Suprapubic skin (tissue), 4 donors: ENCODE measurements at regions not wholly inside any gene's neighbourhood (a gene's known extent, or its start where the extent isn't known, plus 50 kb on each side); places are given as distances from the start of the nearest gene placed in this dataset.

Source experiments
- DNase-seq, 2 donors: peaks; one replicate each; pipeline ENCODE4 v3.0.0-alpha.2; 2019; ENCODE audit warnings: low spot score in 2 of 2
- H3K27ac ChIP-seq: fragments of 200-600 bp; sonication (generic); one replicate; pipeline ENCODE4 v1.5.1; 2019
- H3K27me3 ChIP-seq: fragments of 200-600 bp; sonication (generic); one replicate; pipeline ENCODE4 v1.5.1; 2019
- H3K36me3 ChIP-seq: fragments of 200-600 bp; sonication (generic); one replicate; pipeline ENCODE4 v1.5.1; 2019
- H3K4me1 ChIP-seq: fragments of 200-600 bp; sonication (generic); one replicate; pipeline ENCODE4 v1.5.1; 2019
- H3K4me3 ChIP-seq: fragments of 200-600 bp; sonication (generic); one replicate; pipeline ENCODE4 v1.5.1; 2019; ENCODE audit warnings: mild to moderate bottlenecking
- H3K9me3 ChIP-seq: fragments of 200-600 bp; sonication (generic); one replicate; pipeline ENCODE4 v1.5.1; 2019
- EP300 ChIP-seq: sonication (generic); formaldehyde crosslinking; IDR thresholded peaks from one replicate; pipeline ENCODE4 v1.6.1; 2017; ENCODE audit warnings: antibody characterized with exemption
- POLR2A ChIP-seq, 2 donors: fragments of 450-650 bp; IDR thresholded peaks; one replicate each; pipeline ENCODE4 v1.6.1; 2017; ENCODE audit warnings: antibody characterized with exemption in 2 of 2, mild to moderate bottlenecking in 2 of 2, moderate library complexity in 2 of 2
- POLR2AphosphoS5 ChIP-seq, 3 donors: sonication (generic); formaldehyde crosslinking; IDR thresholded peaks; one replicate each; pipeline ENCODE4 v1.6.1; 2017; ENCODE audit warnings: antibody characterized with exemption in 3 of 3
- WGBS: methylation state at CpG from one replicate; pipeline ENCODE4 v1.1.5; 2018; 5-methylcytosine and 5-hydroxymethylcytosine counted together
- TF ChIP-seq, protein P1 (sequence below), 2 donors: fragments of 200-600 bp in 1 of 2; fragments of 450-650 bp in 1 of 2; sonication (generic) in 1 of 2; IDR thresholded peaks; one replicate each; pipeline ENCODE4 v1.5.1; 2016 to 2019; ENCODE audit warnings: antibody characterized with exemption in 2 of 2, mild to moderate bottlenecking in 1 of 2, moderate library complexity in 1 of 2

DNA sequence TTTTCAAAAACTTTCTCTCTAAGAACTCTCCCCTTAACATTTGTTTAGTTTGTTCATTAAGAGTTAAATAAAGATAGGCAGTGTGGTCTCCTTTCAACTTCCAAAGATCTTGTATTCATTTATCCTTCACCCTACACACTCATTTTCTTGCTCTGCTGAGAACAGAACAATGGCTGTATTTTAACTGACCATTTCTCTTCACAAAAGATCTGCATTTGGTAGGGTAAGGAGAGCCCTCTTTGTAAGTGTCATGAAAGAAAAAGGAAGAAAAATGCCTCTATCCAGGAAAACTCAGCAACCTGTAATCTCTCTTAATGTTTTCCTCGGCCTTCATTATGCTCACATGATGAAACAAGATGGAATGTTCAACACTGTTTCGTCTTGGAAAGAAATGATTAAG is 193.7 kb upstream of the TLE4 start:
- no peak for TF ChIP-seq POLR2A (IDR thresholded peaks at IDR 0.05)
- no peak for TF ChIP-seq POLR2AphosphoS5 (IDR thresholded peaks at IDR 0.05)
- no peak for TF ChIP-seq EP300
- TF ChIP-seq, protein P1, sequence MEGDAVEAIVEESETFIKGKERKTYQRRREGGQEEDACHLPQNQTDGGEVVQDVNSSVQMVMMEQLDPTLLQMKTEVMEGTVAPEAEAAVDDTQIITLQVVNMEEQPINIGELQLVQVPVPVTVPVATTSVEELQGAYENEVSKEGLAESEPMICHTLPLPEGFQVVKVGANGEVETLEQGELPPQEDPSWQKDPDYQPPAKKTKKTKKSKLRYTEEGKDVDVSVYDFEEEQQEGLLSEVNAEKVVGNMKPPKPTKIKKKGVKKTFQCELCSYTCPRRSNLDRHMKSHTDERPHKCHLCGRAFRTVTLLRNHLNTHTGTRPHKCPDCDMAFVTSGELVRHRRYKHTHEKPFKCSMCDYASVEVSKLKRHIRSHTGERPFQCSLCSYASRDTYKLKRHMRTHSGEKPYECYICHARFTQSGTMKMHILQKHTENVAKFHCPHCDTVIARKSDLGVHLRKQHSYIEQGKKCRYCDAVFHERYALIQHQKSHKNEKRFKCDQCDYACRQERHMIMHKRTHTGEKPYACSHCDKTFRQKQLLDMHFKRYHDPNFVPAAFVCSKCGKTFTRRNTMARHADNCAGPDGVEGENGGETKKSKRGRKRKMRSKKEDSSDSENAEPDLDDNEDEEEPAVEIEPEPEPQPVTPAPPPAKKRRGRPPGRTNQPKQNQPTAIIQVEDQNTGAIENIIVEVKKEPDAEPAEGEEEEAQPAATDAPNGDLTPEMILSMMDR (IDR thresholded peaks at IDR 0.05): no peak
- H3K4me3 ChIP-seq: no peak overlapping the region
- no peaks in the 10 kb centered on the region for H3K36me3 ChIP-seq
- H3K27me3 ChIP-seq: no peaks in the 10 kb centered on the region
- peaks cover 5% of the 10 kb centered on the region for H3K9me3 ChIP-seq
- peaks cover 6% of the 10 kb centered on the region for H3K4me1 ChIP-seq
- DNase-seq: no peak
- H3K27ac ChIP-seq: no peak overlapping the region
- WGBS: 90% methylated on average over 2 of the region's 2 CpGs

DNA sequence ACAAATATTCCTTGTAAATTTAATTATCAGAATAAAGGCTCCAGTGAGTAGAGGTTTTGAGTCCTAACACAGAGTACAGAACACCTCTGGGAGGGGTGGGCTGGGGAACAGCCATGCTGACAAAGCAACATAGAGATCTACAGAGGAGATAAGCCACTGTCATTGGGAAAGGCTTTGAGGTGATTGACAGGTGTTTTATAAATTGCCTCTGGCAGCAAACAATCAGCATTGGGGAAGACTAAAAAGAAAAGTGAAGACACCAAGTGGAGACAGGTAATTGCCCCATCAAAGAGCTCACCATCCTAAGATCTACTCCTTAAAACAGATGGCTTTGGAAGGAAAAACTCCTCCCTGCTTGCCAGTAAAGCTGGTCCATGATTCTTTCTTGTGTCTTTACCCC is 189.7 kb upstream of the TLE4 start:
- no peak overlapping the region for H3K4me3 ChIP-seq
- H3K27me3 ChIP-seq: no peaks in the 10 kb centered on the region
- TF ChIP-seq POLR2A (IDR thresholded peaks at IDR 0.05) (no peak), POLR2AphosphoS5 (IDR thresholded peaks at IDR 0.05) (no peak), EP300 (no peak)
- TF ChIP-seq, protein P1 (IDR thresholded peaks at IDR 0.05): no peak
- no peaks in the 10 kb centered on the region for H3K36me3 ChIP-seq
- no peak overlapping the region for H3K27ac ChIP-seq
- peaks cover 6% of the 10 kb centered on the region for H3K4me1 ChIP-seq
- DNase-seq: no peak
- peaks cover 5% of the 10 kb centered on the region for H3K9me3 ChIP-seq

DNA sequence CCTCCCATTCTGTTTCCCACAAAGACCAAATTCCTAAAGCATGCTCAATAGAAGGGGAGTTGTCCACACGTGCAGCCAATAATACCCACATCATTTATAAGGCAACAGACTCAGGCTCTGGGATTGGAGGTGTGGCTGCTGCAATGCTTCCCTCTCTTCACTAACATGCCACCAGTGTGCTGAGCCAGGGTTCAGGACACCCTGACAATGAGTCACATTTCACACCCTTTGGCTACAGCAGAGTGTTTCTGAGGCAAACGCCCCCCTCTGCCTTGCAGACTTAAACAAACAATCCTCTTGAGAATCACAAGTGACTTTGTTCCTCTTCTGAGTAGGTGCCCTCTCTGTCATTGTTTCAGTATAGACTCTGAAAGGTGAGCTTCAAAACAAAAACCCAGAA is 189.3 kb upstream of the TLE4 start:
- Histone ChIP-seq H3K4me1 (peaks cover 6% of the 10 kb centered on the region), H3K36me3 (no peaks in the 10 kb centered on the region), H3K27ac (no peak overlapping the region), H3K27me3 (no peaks in the 10 kb centered on the region), H3K4me3 (no peak overlapping the region), H3K9me3 (peaks cover 5% of the 10 kb centered on the region)
- no peak for DNase-seq
- 26% methylated on average over 2 of the region's 2 CpGs for WGBS
- no peak for TF ChIP-seq EP300
- no peak for TF ChIP-seq POLR2A (IDR thresholded peaks at IDR 0.05)
- TF ChIP-seq POLR2AphosphoS5 (IDR thresholded peaks at IDR 0.05): no peak
- TF ChIP-seq, protein P1 (IDR thresholded peaks at IDR 0.05): no peak

DNA sequence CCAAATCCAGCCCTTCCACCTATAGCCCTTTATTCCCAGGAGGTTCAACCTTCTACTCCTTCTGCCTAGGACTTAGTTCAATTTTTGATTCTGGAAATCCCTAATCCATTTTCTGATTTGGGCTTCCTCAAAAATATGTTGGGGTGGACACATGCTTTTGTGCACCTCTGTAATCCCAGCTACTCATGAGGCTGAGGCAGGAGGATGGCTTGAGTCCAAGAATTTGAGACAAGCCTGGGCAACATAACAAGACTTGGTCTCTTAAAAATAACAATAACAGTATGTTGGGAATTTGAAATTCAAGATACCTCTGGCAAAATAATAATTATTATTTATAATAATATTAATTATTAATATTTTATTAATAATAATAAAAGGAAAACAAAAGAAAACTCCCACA is 188.7 kb upstream of the TLE4 start:
- no peak for TF ChIP-seq EP300
- TF ChIP-seq, protein P1 (IDR thresholded peaks at IDR 0.05): no peak
- TF ChIP-seq POLR2AphosphoS5 (IDR thresholded peaks at IDR 0.05): no peak
- no peak for TF ChIP-seq POLR2A (IDR thresholded peaks at IDR 0.05)
- Histone ChIP-seq H3K9me3 (peaks cover 5% of the 10 kb centered on the region), H3K27ac (no peak overlapping the region), H3K4me3 (no peak overlapping the region), H3K27me3 (no peaks in the 10 kb centered on the region), H3K4me1 (peaks cover 6% of the 10 kb centered on the region), H3K36me3 (no peaks in the 10 kb centered on the region)
- DNase-seq: no peak

DNA sequence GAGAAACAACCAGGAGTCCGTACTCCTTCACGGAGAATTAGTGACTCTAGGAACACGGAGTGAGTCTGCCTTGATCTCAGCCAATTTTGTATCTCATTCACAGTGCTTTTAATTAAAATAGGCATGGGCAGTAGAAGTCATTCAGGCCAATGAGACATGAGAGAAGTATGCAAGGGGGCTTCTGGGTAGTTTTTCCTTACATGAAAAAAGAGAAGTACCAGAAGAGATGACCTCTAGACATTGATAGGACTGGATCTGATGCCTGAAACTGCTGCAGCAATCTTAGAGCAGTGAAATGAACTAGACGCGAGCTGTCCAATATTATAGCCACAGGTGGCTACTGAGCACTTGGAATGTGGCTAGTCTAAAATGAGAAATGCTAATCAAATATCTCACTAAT is 187.7 kb upstream of the TLE4 start:
- WGBS: 91% methylated on average over 5 of the region's 5 CpGs
- peaks cover 6% of the 10 kb centered on the region for H3K4me1 ChIP-seq
- DNase-seq: no peak
- H3K9me3 ChIP-seq: peaks cover 5% of the 10 kb centered on the region
- TF ChIP-seq EP300 (no peak), POLR2AphosphoS5 (IDR thresholded peaks at IDR 0.05) (no peak), POLR2A (IDR thresholded peaks at IDR 0.05) (no peak)
- TF ChIP-seq, protein P1 (IDR thresholded peaks at IDR 0.05): no peak
- no peak overlapping the region for H3K27ac ChIP-seq
- no peaks in the 10 kb centered on the region for H3K36me3 ChIP-seq
- H3K27me3 ChIP-seq: no peaks in the 10 kb centered on the region
- no peak overlapping the region for H3K4me3 ChIP-seq
